T-helper 1 cell (primary cell): ENCODE measurements at regions not wholly inside any gene's neighbourhood (a gene's known extent, or its start where the extent isn't known, plus 50 kb on each side); places are given as distances from the start of the nearest gene placed in this dataset.

Experiments used
- DNase-seq, 5 donors: peaks; one replicate each; pipeline ENCODE4 v3.0.0-alpha.2; 2012 to 2020

DNA sequence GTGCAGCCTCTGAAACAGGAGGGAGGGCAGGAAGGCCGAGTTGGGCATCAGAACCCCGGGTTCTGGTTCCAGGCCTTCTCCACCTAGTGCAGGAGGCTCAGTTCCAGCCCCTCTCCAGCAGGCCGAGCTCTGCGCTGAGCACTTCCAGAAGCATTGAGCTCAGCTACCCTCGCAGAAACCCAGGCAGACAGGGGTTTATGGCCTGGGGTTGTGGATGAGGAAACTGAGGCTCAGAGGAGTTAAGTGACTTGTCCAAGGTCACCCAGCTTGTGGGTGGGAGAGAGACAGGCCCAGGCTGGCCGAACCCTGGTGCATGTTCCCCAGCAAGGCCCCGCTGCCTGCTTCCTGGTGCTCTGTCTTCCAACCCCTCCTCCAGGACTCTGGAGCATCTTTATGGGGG, 348.9 kb downstream of the PTPRU start:
- no peak for DNase-seq

DNA sequence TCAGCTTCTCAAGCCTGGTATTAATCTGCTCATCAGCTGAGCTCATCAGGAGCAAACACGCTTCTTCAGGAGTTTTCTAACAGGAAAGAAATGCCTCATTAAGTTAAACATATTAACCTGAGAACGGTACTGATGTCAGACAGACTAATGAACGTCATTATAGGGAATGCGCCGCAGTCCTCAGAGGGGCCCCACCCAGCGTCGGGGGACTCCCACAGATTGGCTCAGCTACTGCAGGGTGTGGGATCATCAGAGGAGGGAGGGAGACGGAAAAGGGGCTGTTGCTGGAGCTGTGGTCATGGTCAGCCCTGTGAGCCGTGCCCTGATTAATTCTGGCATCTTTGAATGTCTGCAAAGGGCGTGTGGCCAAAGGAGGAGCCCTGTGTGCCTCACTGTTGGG, 348.5 kb downstream of the PTPRU start:
- DNase-seq, result no peak

DNA sequence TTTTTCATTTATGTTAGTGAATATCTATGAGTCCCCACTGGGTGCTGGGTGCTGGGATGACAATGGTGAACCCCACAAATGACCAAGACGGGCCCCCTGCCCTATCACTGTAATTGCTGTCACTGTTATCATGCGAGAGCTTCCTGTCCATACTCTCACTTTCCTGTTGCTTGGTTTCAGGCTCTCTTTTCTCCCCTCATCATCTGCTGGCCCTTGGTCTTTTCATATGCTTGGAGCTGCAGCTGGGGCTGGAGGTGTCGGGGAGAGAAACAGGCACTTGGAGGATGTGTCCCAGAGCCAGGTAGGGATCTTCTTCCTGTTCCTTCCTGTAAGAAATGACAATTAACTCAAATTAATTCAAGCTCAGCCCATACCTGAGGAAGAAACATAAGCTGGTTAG, 348.0 kb downstream of the PTPRU start:
- no peak for DNase-seq

DNA sequence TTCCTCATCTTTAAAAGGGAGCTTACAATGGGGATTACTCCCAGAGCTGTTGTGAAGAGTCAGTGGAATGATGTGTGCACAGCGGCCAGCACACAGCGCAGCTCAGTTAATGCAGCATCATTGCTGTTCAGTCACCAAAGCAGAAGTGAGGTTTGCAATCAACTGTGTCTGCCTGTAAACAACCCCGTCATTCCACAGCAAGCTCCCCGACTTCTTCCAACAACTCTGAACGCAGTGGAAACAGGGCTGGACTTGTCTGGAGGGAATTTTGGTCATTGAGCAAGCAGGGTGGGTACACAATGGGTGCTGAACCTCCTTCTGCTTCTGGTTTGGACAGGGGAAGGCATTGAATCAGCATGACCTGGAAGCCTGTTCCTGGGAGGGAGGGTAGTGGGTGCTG, 347.4 kb downstream of the PTPRU start:
- no peak for DNase-seq

DNA sequence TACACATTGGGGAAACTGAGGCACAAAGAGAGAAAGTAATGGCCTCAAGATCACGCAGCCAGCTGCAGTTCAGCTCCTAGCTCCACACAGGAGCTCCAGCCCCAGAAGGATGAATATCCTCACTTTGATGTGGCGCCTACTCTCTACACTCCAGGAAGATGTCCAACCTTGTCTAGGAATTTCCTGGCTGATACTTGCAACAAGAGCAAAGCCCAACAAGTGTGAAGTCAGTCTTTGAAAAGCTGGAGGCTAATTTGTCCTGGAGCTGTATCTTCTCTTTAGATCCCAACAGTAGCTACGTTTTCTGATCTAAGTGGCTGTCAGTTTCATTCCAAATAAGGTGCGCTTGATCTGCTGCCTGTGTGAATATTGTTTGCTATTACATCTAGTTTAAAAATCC, 344.9 kb downstream of the PTPRU start:
- DNase-seq, result no peak

DNA sequence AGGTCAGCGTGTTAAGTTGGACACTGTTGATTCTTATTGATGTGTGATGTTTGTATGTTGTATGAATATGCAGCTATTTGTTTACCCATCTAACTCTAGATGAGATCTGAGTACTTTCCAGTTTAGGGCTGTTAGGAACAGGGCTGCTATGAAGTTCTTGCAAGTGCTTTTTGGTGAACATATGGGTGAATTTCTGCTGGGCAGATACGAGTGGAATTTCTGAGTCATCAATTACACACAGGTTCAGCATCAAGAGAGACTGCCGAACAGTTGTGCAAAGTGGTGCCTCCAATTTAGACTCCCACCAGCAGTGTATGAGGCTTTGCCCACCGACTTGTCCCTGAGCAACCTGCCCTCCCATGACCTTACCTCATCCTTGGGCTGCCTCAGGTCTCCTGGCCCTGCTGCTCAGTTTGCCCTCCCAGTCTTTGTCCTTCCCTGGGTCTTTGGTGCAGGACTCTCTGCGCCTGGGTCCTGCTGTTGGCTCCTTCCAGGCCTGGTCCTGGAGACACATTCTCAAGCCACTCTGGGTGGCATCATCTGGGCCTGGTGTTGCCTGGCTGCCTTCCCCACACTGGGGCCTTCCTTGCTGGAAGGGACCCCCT, 343.6 kb downstream of the PTPRU start:
- DNase-seq, result no peak

DNA sequence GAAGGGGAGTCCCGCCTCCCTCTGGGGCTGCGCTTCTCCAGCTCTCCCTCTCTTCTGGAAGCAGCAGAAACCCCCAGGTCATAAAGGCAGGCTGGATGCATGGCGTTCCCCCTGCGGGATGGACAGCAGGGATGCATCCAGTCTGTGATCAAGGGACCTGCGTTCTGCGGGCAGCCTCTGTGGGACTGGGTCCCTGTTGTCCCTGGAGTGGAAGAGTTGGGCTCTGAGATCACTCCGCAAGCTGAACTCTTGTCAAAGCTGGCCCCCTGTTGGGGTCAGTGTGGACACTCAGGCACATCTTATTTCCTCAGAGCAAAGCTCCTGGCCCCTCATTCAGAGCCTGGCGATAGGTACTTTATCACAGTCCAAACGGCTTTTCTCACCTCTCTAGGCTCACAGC, 341.2 kb downstream of the PTPRU start:
- DNase-seq, result no peak

DNA sequence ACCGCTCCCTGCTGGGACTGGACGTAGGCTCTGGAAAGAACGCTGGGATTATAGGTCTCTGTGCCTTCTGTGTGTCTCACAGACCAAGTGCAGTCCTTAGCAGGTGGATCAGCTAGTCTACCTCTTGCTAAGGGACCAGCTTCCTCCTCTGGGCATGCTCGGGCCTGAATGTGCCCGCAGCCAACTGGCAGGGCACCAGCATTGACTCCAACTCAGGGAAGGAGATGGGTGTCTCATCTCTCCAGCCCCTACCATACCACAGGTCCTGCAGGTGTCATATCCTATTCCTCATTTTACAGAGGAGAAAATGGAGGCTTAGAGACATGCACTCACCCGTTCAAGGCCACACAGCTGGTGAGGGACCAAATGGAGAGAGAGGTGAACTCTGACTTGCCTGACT, 340.2 kb downstream of the PTPRU start:
- DNase-seq, result no peak

DNA sequence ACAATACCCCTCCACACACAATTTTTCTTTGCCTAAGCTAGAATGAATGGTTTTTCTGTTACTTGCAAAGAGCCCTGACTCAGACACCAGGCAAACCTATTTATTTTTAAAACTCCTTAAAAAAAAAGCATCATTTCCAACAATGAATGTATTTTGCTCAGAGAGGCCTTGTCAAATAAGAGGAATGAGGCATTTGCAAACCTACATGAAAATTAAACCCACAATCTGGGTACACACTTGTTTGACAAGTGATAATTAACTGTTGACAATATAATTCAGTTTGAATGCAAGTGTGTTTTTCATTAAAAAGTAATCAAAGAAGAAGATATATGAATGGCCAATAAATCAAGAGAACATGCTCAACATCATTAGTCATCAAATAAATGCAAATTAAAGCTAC, 339.5 kb downstream of the PTPRU start:
- no peak for DNase-seq

DNA sequence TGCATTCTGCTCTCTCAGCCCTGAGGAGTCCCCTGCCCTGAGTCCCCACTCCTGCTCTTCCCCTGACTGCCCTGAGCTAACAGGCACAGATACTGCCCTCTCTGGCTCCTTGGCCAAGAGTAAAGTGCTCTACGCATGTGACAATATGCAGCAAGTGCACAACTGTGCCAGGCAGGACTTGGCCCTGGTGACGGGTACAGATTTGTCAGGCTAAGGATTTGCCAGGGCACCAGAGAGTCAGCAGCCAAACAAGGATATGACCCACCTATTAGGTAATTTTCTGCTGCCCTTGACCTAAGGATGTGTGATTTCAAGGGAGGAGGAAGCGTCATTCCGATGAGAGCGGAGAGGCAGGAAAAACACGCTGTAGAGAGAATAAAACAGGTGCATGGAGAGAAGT, 339.0 kb downstream of the PTPRU start:
- DNase-seq, result no peak

DNA sequence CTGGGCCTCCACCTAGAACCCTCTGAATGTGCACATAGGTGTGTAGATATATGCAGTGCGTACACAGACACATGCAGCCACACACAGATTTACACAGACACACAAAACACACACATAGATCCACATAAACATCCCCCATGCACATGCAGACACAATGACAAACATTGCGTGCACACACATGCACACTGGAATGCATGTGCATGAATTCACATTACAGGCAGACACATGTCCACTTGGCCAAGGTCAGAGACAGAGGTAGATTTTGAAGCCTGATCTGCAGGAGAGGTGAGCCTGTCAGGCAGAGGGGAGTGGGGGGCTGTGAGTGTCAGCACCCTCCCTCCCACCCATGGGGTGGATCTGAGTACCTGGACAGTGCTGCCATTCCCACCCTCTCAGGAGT, 338.5 kb downstream of the PTPRU start:
- DNase-seq, result no peak

DNA sequence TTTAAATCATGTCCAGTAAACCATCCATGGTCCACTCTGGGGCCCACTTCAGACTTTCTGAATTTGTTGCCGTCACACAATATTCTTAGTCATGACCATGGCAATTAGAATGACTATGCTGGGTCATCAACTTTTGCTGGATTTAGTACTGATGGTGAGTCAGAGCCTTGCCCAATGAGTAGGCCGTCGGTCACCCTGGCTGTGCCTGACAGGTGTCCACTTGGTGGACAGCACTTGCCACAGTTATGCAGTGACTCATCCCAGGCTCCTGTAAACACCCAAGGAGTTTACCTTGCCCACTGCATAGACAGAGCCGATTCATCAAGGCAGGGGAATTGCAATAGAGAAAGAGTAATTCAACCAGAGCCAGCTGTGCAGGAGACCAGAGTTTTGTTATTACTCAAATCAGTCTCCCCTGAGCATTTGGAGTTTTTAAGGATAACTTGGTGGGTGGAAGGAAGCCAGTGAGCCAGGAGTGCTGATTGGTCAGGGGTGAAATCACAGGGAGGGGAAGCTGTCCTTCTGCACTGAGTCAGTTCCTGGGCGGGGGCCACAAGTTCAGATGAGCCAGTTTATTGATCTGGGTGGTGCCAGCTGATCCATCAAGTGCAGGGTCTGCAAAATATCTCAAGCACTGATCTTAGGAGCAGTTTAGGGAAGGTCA, 333.8 kb downstream of the PTPRU start:
- no peak for DNase-seq

DNA sequence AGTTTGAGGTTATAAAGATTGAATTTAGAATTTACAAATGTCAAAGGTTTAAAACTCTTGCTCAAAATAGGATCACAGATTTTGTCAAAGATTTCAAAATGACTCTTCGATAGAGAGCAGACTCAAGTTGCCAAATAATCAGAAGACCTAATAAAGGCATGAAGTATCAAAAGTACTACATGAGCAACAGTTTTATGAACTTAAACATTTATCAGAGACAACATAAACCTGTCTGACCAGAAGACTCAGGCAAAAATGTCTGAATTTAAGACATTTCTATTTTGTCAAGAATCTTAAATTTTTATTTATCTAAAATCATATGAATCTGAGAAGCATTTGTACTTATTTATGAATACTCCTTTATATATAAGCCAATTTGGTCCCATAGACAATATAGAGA, 330.9 kb downstream of the PTPRU start:
- no peak for DNase-seq

DNA sequence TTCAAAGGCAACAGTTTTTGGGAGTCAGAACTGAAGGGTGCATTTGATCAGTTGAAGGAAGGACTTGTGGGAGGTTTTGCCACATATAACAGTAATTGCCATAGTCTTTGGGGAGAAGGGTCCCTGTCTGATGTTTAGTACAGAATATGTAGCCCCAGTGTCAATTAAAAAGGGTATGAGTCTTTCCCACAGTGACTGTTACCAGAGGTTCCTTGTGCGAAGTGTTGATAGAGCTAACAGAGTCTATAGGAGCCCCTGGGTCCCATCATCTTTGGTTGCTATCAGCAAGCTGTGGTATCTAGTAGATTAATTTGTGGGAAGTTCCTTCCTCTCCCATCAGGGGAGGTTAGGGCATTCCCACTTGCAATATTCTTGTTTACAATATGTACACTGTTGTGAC, 329.2 kb downstream of the PTPRU start:
- DNase-seq, result no peak

DNA sequence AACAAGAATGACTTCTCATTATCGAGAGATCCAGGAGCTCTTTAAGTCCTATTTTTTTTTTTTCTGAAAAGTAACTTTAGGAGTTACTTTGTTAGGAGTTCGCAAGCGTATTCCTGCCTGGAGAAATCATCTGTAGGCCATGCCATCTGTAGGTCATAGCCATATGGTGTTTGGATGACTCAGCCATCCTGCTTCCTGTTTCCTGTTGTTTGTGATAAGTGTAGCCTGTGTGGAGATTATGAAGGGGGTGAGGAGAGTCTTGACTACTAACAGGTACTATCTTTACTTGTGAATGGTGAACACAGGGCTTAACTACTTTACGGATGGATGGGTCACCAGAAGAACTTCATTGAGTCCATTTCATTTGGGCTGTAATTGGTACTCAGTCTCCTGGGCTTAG, 327.2 kb downstream of the PTPRU start:
- peak in 1 of 5 donors; percentile 6 for DNase-seq

DNA sequence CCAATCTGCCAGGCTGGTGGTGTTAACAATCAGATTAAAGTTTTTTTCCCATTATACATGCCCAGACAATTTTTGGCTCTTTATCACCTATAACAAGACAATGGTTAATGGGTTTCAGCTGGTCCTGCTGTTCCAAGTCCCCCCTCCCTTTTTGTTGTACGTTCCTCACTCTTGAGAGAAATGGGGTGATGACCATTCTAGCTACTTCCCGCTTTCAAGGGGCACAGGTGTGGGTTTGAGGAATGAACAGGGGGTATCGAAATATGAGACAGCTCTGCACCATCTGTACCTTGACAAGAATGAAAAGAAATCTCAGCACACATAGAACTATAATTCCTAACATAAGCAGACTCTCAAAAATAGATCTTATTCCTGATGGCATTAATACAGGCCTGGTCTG, 326.8 kb downstream of the PTPRU start:
- no peak for DNase-seq

DNA sequence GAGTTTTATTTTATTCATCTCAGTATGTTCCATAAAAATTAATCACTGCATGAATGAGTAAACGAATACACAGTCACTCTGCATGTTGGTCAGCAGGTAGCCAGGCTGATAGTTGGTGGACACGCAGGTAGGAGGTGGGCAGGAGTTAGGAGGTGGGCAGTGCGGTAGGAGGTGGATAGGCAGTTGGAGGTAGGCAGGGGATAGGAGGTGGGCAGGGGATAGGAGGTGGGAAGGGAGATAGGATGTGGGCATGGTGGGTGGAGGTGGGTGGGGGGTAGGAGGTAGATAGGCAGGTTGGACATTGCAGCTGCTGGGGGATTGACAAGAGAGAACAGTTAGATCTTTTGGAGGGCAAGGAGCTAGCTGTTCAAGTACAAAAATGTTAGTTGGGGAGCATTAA, 322.7 kb downstream of the PTPRU start:
- DNase-seq, result no peak

DNA sequence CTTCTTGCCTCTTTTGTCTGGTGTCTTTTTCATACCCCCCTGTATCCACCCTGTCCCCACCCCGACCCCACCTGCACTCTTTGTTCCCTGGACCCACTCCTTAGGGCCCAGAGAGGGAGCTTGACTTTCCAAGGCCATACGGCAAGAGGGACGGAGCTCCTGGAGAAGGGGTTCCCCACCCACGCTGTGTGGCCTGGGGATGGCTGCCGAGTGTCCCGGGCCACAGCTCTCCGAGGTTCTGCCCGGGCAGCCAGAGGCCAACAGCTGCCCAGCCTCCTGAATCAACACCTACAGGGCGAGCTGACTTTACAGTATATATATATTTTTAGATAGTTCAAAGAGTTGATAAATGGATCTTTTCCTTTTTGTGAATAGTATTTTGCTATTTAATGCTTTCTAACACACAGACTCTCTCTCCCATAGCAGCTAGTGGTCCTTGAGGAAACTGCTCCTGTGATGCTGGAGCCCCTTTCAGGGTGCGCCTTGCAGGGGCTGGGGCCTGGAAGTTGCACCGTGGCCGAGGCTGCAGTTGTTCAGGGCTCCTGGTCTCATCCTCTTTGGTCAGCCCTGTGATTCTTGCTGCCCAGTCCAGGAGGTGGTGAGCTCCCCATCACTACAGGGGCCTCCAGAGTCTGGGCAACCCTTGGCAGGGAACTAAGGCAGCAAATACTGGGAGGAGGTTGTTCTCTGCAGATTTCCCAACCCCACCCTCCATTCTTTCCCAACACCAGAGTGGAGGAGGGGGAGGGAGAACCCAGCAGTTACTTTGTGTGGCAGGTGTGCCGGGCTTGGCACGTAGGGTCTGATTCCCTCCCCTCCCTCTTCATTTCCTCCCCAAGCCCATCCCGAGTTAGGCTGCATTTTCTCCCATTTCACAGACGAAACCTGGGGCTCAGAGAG, 321.6 kb downstream of the PTPRU start:
- no peak for DNase-seq

DNA sequence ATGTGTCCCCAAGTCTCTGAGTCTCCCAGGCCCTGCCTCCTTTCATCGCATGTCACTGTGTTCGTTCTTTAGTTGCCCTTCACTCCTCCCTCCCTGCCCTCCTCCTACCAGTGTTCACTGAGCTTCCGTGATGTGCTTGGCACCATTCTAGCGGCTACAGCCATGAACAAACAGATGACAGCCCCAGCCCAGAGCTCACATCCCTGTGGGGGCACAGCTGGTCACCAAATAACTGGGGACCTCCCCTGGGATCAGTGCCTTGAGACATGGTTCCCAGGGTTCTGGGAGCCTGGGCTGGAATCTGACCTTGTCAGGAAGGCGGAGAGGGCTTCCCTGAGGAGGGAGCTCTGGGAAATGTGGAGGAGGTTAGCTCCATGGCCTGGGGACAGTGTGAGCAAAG, 320.7 kb downstream of the PTPRU start:
- no peak for DNase-seq

DNA sequence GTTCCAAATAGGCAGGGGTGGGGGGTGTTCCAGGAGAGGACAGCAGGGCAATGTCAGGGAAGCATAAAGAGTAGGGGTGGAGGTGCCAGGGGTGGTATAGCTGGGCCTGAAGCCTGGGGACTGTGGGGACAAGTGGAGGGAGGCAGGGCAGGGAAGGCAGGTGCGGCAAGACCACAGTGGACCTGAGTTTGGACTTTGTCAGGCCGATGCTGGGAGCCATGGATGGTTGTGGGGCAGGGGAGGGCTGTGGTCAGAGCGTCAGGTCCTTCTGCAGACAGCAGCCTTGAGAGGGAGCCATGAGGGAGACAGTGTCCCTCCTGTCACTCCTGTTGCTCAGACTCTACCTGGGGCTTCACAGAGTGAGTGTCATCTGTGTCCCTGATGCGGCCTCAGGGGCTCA, 320.3 kb downstream of the PTPRU start:
- DNase-seq, result no peak

DNA sequence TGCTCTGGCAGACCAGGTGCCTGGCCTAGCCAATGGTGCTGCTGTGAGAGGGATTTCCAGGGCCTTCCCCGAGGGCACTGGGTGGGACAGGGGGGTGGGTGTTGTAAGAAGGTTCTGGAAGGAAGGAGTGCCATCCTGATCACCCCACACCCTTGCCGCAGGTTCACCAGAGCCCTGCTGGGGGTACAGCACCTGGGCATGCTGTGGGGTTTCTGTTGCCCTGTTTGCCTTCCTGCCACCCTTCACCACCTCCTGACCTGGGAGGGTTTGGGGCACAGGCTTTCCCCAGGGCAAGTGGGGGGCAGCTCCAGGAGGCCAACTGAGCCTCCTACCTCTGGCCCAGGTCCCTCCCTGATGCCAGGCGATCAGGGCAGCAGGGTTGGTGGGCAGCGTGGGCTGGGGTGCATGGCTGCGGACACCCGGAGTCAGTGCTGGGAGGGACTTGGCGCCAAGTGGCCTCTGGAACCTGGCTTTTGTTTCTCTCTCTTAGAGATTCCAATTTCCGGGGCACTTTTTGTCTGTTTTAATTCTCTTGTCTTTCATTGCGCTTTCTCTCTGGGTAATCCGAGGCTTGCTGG, 318.8 kb downstream of the PTPRU start:
- DNase-seq, result no peak

DNA sequence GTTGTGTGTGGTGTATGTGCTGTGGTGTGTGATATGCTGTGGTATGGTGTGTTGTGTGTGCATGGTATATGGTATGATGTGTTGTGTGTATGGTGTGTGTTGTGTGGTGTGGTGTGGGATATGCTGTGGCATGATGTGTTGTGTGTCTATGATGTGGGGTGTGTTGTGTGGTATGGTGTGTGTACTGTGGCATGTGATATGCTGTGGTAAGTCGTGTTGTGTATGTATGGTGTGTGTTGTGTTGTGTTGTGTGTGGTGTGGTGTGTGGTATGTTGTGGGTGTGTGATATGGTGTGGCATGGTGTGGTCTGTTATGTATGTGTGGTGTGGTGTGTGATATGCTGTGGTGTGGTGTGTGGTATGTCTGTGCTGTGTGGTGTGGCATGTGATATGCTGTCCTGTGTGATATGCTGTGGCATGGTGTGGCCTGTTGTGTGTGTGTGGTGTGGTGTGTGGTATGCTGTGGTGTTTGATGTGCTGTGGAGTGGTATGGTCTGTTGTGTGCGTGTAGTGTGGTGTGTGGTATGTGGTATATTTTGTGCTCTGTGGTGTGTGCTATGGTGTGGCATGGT, 318.0 kb downstream of the PTPRU start:
- DNase-seq, result no peak
